ENCODE measurements at regions not wholly inside any gene's neighbourhood (a gene's known extent, or its start where the extent isn't known, plus 50 kb on each side); places are given as distances from the start of the nearest gene placed in this dataset.

- TF ChIP-seq POLR2A (IDR thresholded peaks at IDR 0.05) (no peak), CTCF (IDR thresholded peaks at IDR 0.05) (no peak)
Measured at GRCh38 chr4:104235967-104236366, 258.7 kb downstream of the CXXC4 start.
